Smooth muscle cell (in vitro differentiated cells): ENCODE measurements at regions not wholly inside any gene's neighbourhood (a gene's known extent, or its start where the extent isn't known, plus 50 kb on each side); places are given as distances from the start of the nearest gene placed in this dataset.

ENCODE experiments used
- DNase-seq: peaks from one replicate; lab custom pipeline; 2025; ENCODE audit not compliant: unreplicated experiment; lab: John Stamatoyannopoulos, UW
- H2AFZ ChIP-seq: fragments of 200-600 bp; sonication (generic); 2 replicates; pipeline ENCODE4 v1.6.0; 2016; ENCODE audit warnings: antibody characterized with exemption, low read depth, mild to moderate bottlenecking
- H3F3A ChIP-seq: fragments of 200-600 bp; sonication (generic); 2 replicates; pipeline ENCODE4 v1.6.0; 2017; ENCODE audit warnings: antibody characterized with exemption, low read depth
- H3K27ac ChIP-seq: fragments of 200-600 bp; sonication (generic); 2 replicates; pipeline ENCODE4 v1.5.1; 2016; ENCODE audit warnings: low read depth, mild to moderate bottlenecking
- H3K27me3 ChIP-seq: fragments of 200-600 bp; sonication (generic); 2 replicates; pipeline ENCODE4 v1.6.1; 2016; ENCODE audit warnings: low read depth, mild to moderate bottlenecking
- H3K36me3 ChIP-seq: fragments of 200-600 bp; sonication (generic); 2 replicates; pipeline ENCODE4 v1.5.1; 2016; ENCODE audit warnings: low read depth
- H3K4me1 ChIP-seq: fragments of 200-600 bp; sonication (generic); 2 replicates; pipeline ENCODE4 v1.5.1; 2016; ENCODE audit warnings: low read depth
- H3K4me2 ChIP-seq: fragments of 200-600 bp; sonication (generic); 2 replicates; pipeline ENCODE4 v1.6.0; 2016; ENCODE audit warnings: mild to moderate bottlenecking
- H3K4me3 ChIP-seq: fragments of 200-600 bp; sonication (generic); 2 replicates; pipeline ENCODE4 v1.5.1; 2016; ENCODE audit warnings: mild to moderate bottlenecking
- H3K79me2 ChIP-seq: fragments of 200-600 bp; sonication (generic); 2 replicates; pipeline ENCODE4 v1.6.0; 2016; ENCODE audit warnings: low read depth, mild to moderate bottlenecking
- H3K9ac ChIP-seq: fragments of 200-600 bp; sonication (generic); 2 replicates; pipeline ENCODE4 v1.6.0; 2016; ENCODE audit warnings: low read depth
- H3K9me3 ChIP-seq: fragments of 200-600 bp; sonication (generic); replicated peaks from 2 replicates; pipeline ENCODE4 v1.5.1; 2016; ENCODE audit warnings: low read depth
- H4K20me1 ChIP-seq: fragments of 200-600 bp; sonication (generic); 2 replicates; pipeline ENCODE4 v1.6.0; 2016; ENCODE audit warnings: low read depth
- WGBS: methylation state at CpG from one replicate; pipeline ENCODE4 v1.1.7; 2016; ENCODE audit warnings: low lambda C conversion rate; 5-methylcytosine and 5-hydroxymethylcytosine counted together
- TF ChIP-seq, protein P1 (sequence below): fragments of 200-600 bp; sonication (generic); IDR thresholded peaks from 2 replicates; pipeline ENCODE4 v1.5.1; 2017; ENCODE audit warnings: borderline replicate concordance, mild to moderate bottlenecking, antibody characterized with exemption; ENCODE audit not compliant: insufficient read depth, poor library complexity, severe bottlenecking

DNA sequence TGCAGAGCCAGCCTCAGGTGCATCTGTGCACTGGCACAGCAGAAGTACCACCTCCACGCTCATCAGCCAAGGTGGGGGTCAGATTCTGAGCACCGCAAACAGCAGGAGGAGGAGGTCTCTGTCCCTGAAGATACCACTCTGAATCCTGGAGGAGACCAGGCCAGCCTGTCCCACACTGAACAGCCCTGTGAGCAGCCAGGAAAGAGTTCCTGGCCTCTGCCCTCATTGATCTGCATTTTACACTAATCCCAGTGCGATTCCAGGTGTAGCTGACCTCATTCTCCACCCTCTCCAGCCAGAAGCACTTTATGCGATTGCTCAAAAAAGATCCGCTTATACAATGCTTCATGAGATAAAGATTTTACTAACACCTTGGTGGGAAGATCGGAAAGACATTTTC lies 99.1 kb upstream of the CACUL1 start:
- Histone ChIP-seq H4K20me1 (no peaks in the 10 kb centered on the region), H3F3A (no peaks in the 10 kb centered on the region), H2AFZ (no peak overlapping the region), H3K36me3 (no peaks in the 10 kb centered on the region), H3K9ac (no peak overlapping the region), H3K27ac (no peak overlapping the region), H3K9me3 (no peaks in the 10 kb centered on the region), H3K79me2 (no peaks in the 10 kb centered on the region), H3K27me3 (no peaks in the 10 kb centered on the region), H3K4me3 (no peak overlapping the region), H3K4me1 (no peaks in the 10 kb centered on the region), H3K4me2 (no peak overlapping the region)
- TF ChIP-seq, protein P1, sequence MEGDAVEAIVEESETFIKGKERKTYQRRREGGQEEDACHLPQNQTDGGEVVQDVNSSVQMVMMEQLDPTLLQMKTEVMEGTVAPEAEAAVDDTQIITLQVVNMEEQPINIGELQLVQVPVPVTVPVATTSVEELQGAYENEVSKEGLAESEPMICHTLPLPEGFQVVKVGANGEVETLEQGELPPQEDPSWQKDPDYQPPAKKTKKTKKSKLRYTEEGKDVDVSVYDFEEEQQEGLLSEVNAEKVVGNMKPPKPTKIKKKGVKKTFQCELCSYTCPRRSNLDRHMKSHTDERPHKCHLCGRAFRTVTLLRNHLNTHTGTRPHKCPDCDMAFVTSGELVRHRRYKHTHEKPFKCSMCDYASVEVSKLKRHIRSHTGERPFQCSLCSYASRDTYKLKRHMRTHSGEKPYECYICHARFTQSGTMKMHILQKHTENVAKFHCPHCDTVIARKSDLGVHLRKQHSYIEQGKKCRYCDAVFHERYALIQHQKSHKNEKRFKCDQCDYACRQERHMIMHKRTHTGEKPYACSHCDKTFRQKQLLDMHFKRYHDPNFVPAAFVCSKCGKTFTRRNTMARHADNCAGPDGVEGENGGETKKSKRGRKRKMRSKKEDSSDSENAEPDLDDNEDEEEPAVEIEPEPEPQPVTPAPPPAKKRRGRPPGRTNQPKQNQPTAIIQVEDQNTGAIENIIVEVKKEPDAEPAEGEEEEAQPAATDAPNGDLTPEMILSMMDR: no peak
- DNase-seq: no peak
- WGBS: 95% methylated on average over 6 of the region's 6 CpGs

DNA sequence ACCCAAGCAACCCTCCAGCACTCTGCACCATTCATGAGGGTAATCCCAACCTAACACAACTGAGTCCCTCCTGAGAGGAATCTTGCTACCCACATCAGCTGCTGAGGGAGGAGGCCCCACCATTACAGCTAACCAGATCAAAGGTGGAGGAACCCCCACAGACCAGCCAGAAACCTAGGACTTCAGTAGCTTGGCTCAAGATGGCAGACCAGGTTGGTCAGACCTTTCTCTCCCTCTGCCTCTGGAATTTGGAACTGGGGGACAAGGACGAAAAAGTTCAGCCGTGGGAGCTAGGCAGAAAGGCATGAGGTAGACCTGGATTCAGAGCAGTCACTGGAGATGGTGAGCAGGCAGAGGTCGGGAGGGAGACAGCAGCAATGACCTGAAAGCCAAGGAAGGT lies 101.3 kb upstream of the CACUL1 start:
- no peaks in the 10 kb centered on the region for H3K36me3 ChIP-seq
- H3K27me3 ChIP-seq: no peaks in the 10 kb centered on the region
- no peaks in the 10 kb centered on the region for H3F3A ChIP-seq
- no peaks in the 10 kb centered on the region for H3K9me3 ChIP-seq
- H2AFZ ChIP-seq: no peak overlapping the region
- no peak for DNase-seq
- no peaks in the 10 kb centered on the region for H3K79me2 ChIP-seq
- no peak overlapping the region for H3K4me2 ChIP-seq
- no peak overlapping the region for H3K27ac ChIP-seq
- H3K9ac ChIP-seq: no peak overlapping the region
- 88% methylated on average over 3 of the region's 3 CpGs for WGBS
- H4K20me1 ChIP-seq: no peaks in the 10 kb centered on the region
- TF ChIP-seq, protein P1: no peak
- H3K4me3 ChIP-seq: no peak overlapping the region
- H3K4me1 ChIP-seq: no peaks in the 10 kb centered on the region

DNA sequence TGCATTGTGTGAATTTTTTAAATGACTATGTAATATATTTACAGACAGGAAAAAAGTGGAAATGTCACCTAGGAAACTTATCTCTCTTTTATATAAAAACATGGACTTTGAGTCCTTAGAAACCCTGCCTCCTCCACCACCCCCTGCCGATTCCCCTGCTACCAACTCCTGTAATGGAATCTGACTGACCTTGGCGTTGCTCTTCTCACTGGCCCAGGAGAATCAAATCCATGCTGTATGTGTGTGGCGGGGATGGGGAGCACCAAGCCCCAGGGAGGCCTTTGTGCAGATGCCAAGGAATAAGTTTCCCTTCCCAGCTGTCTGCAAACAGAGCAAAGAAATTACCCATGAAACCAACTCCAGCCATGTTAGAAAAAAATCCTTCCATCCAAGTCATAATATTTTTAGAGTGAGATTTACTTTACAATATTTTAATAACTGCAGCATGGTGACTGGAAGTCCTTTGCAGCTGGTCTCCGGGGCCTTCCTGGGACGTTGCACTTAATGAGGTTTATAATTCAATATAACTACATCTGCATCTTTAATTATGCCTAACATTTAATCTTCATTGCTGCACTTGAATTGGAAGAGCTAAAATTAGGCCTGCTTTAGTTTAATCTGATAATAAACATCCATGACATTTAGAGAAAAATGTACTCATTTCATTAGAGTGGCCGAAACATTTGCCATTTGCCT lies 111.4 kb upstream of the CACUL1 start:
- no peak overlapping the region for H3K27ac ChIP-seq
- 84% methylated on average over 6 of the region's 6 CpGs for WGBS
- no peak overlapping the region for H3K4me2 ChIP-seq
- H4K20me1 ChIP-seq: no peaks in the 10 kb centered on the region
- TF ChIP-seq, protein P1: no peak
- no peaks in the 10 kb centered on the region for H3K4me1 ChIP-seq
- H3K36me3 ChIP-seq: no peaks in the 10 kb centered on the region
- H3K79me2 ChIP-seq: no peaks in the 10 kb centered on the region
- DNase-seq: no peak
- no peaks in the 10 kb centered on the region for H3K27me3 ChIP-seq
- peaks cover 3% of the 10 kb centered on the region for H3F3A ChIP-seq
- H3K4me3 ChIP-seq: no peak overlapping the region
- no peak overlapping the region for H2AFZ ChIP-seq
- H3K9ac ChIP-seq: no peak overlapping the region
- H3K9me3 ChIP-seq: no peaks in the 10 kb centered on the region

DNA sequence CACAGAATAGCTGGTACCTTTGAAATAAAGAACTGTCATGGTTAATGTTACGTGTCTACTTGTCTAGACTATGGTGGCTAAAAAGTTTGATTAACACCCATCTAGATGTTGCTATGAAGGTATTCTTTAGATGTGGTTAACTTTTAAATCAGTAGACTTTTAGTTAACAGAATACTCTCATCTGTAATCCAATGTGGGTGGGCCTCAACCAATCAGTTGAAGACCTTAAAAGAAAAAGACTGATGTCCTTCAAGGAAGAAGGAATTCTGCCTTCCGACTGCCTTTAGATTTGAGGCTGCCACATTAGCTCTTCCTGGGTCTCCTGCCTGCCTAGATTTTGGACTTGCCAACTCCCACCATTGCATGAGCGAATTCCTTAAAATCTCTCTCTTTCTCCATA lies 113.0 kb upstream of the CACUL1 start:
- peaks cover 12% of the 10 kb centered on the region for H3F3A ChIP-seq
- no peak overlapping the region for H3K4me3 ChIP-seq
- no peaks in the 10 kb centered on the region for H3K36me3 ChIP-seq
- H3K4me2 ChIP-seq: no peak overlapping the region
- no peaks in the 10 kb centered on the region for H3K27me3 ChIP-seq
- TF ChIP-seq, protein P1: no peak
- 89% methylated on average over 3 of the region's 3 CpGs for WGBS
- no peaks in the 10 kb centered on the region for H3K9me3 ChIP-seq
- no peak overlapping the region for H3K9ac ChIP-seq
- H3K4me1 ChIP-seq: peaks cover 2% of the 10 kb centered on the region
- no peaks in the 10 kb centered on the region for H3K79me2 ChIP-seq
- H3K27ac ChIP-seq: no peak overlapping the region
- DNase-seq: no peak
- H4K20me1 ChIP-seq: no peaks in the 10 kb centered on the region
- H2AFZ ChIP-seq: no peak overlapping the region
